ENCODE measurements at regions not wholly inside any gene's neighbourhood (a gene's known extent, or its start where the extent isn't known, plus 50 kb on each side); places are given as distances from the start of the nearest gene placed in this dataset.

DNA sequence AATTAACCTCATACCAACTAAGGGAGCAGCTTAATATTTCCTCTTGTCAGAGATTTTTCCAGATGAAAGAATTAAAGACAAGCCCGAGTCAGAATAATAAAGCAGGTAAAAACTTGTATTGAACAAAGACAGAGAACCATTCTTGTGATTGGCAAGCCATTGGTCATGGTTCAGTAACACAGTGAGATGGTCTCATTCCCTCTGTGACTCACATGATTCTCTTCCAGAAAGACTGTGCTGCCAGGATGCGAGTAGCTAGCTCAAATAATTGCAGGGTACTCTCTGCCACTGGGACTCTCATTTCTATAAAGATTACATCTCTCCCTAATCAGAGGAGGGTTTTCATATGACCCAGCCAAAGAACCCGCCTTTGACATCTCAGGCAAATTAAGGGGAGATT lies 179.4 kb downstream of the PHLDA1 start:
- TF ChIP-seq, protein P1, sequence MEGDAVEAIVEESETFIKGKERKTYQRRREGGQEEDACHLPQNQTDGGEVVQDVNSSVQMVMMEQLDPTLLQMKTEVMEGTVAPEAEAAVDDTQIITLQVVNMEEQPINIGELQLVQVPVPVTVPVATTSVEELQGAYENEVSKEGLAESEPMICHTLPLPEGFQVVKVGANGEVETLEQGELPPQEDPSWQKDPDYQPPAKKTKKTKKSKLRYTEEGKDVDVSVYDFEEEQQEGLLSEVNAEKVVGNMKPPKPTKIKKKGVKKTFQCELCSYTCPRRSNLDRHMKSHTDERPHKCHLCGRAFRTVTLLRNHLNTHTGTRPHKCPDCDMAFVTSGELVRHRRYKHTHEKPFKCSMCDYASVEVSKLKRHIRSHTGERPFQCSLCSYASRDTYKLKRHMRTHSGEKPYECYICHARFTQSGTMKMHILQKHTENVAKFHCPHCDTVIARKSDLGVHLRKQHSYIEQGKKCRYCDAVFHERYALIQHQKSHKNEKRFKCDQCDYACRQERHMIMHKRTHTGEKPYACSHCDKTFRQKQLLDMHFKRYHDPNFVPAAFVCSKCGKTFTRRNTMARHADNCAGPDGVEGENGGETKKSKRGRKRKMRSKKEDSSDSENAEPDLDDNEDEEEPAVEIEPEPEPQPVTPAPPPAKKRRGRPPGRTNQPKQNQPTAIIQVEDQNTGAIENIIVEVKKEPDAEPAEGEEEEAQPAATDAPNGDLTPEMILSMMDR (IDR thresholded peaks at IDR 0.05 in 2 of 3, conservative IDR thresholded peaks at IDR 0.05 in 1 of 3; ENCODE audit: insufficient read depth in 2 of 3, low read depth in 1 of 3, low read length in 3 of 3): no peak
- TF ChIP-seq, protein P2, sequence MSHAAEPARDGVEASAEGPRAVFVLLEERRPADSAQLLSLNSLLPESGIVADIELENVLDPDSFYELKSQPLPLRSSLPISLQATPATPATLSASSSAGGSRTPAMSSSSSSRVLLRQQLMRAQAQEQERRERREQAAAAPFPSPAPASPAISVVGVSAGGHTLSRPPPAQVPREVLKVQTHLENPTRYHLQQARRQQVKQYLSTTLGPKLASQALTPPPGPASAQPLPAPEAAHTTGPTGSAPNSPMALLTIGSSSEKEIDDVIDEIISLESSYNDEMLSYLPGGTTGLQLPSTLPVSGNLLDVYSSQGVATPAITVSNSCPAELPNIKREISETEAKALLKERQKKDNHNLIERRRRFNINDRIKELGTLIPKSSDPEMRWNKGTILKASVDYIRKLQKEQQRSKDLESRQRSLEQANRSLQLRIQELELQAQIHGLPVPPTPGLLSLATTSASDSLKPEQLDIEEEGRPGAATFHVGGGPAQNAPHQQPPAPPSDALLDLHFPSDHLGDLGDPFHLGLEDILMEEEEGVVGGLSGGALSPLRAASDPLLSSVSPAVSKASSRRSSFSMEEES (CRISPR knock-in tag; IDR thresholded peaks at IDR 0.05): no peak
- TF ChIP-seq JUND (IDR thresholded peaks at IDR 0.05; ENCODE audit: borderline replicate concordance, low read depth, low read length) (no peak), JUND (tag; IDR thresholded peaks at IDR 0.05; ENCODE audit: borderline replicate concordance, low read depth, low read length) (no peak), U2AF2 (optimal IDR thresholded peaks at IDR 0.05; ENCODE audit: low read depth, low read length) (no peak), BRCA1 (IDR thresholded peaks at IDR 0.05) (no peak), BRCA1 (CRISPR knock-in tag; IDR thresholded peaks at IDR 0.05) (no peak), CEBPB (tag; IDR thresholded peaks at IDR 0.05) (no peak), ZNF780A (CRISPR knock-in tag; IDR thresholded peaks at IDR 0.05) (no peak), PRPF4 (IDR thresholded peaks at IDR 0.05; ENCODE audit: insufficient read depth, low read depth, low read length, poor library complexity, severe bottlenecking) (no peak), DNMT1 (IDR thresholded peaks at IDR 0.05) (no peak), ZNF644 (tag; IDR thresholded peaks at IDR 0.05; ENCODE audit: low read depth) (no peak)
- TF ChIP-seq, protein P3, sequence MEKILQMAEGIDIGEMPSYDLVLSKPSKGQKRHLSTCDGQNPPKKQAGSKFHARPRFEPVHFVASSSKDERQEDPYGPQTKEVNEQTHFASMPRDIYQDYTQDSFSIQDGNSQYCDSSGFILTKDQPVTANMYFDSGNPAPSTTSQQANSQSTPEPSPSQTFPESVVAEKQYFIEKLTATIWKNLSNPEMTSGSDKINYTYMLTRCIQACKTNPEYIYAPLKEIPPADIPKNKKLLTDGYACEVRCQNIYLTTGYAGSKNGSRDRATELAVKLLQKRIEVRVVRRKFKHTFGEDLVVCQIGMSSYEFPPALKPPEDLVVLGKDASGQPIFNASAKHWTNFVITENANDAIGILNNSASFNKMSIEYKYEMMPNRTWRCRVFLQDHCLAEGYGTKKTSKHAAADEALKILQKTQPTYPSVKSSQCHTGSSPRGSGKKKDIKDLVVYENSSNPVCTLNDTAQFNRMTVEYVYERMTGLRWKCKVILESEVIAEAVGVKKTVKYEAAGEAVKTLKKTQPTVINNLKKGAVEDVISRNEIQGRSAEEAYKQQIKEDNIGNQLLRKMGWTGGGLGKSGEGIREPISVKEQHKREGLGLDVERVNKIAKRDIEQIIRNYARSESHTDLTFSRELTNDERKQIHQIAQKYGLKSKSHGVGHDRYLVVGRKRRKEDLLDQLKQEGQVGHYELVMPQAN (IDR thresholded peaks at IDR 0.05; ENCODE audit: borderline replicate concordance): no peak
- TF ChIP-seq, protein P4, sequence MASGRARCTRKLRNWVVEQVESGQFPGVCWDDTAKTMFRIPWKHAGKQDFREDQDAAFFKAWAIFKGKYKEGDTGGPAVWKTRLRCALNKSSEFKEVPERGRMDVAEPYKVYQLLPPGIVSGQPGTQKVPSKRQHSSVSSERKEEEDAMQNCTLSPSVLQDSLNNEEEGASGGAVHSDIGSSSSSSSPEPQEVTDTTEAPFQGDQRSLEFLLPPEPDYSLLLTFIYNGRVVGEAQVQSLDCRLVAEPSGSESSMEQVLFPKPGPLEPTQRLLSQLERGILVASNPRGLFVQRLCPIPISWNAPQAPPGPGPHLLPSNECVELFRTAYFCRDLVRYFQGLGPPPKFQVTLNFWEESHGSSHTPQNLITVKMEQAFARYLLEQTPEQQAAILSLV (tag; IDR thresholded peaks at IDR 0.05): no peak
